ENCODE measurements at regions not wholly inside any gene's neighbourhood (a gene's known extent, or its start where the extent isn't known, plus 50 kb on each side); places are given as distances from the start of the nearest gene placed in this dataset.

DNA sequence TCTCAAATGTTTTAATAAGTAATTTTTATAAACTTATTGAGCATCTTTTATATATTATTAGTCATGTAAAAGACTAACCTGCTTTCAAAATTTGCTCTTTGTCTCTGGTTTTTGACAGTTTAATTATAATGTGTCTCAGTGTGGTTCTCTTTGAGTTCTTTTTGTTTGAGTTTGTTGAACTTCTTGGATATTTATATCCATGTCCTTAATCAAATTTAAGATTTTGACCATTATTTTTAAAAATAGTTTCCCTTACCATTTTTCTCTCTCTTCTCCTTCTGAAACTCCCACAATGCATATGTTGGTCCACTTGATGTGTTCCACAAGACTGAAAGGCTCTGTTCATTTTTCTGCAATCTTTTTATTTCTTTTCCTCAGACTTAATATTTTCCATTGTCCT is 366.1 kb upstream of the GOLIM4 start:
- Histone ChIP-seq H3K27me3 (no peaks in the 10 kb centered on the region), H3K27ac (no peak overlapping the region), H3K4me1 (no peaks in the 10 kb centered on the region), H3K36me3 (ENCODE audit: low read depth, missing control alignments) (no peaks in the 10 kb centered on the region), H3K4me3 (no peak overlapping the region), H3K9me3 (no peaks in the 10 kb centered on the region)
- intact Hi-C loops (cut with DNase I; ENCODE audit: low total_unique reads) = no loop called here
- TF ChIP-seq, protein P1, sequence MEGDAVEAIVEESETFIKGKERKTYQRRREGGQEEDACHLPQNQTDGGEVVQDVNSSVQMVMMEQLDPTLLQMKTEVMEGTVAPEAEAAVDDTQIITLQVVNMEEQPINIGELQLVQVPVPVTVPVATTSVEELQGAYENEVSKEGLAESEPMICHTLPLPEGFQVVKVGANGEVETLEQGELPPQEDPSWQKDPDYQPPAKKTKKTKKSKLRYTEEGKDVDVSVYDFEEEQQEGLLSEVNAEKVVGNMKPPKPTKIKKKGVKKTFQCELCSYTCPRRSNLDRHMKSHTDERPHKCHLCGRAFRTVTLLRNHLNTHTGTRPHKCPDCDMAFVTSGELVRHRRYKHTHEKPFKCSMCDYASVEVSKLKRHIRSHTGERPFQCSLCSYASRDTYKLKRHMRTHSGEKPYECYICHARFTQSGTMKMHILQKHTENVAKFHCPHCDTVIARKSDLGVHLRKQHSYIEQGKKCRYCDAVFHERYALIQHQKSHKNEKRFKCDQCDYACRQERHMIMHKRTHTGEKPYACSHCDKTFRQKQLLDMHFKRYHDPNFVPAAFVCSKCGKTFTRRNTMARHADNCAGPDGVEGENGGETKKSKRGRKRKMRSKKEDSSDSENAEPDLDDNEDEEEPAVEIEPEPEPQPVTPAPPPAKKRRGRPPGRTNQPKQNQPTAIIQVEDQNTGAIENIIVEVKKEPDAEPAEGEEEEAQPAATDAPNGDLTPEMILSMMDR (IDR thresholded peaks at IDR 0.05) = no peak
- no peak for TF ChIP-seq POLR2A (IDR thresholded peaks at IDR 0.05)
- no peak for DNase-seq

DNA sequence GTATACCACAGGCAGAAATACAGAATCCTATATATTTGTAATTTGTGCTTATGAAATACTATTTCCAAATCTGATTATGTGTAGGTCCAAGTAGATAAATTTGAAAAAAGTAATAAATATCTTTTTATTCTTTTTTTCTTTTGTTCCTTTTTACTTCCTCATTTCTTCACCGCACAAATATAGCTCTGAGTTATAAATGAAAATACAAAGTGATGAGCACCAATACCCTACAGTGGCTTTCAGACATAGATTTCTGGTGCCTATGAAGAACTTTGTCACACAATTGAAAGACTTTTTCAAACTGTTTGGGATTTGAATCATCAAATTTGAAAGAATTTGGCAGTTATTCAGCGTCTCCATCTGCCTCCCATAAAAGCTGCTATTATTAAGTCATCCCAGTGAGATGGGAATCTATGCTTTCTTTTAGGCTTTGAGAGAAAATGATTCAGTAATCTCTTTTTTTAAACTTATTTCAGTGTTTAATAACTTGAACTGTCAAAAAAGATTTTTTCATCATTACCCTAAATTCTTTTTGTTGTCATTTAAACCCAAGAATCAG is 363.6 kb upstream of the GOLIM4 start:
- no peak overlapping the region for H3K27ac ChIP-seq
- H3K4me1 ChIP-seq = no peaks in the 10 kb centered on the region
- TF ChIP-seq, protein P1 (IDR thresholded peaks at IDR 0.05) = no peak
- TF ChIP-seq POLR2A (IDR thresholded peaks at IDR 0.05) = no peak
- H3K9me3 ChIP-seq = no peaks in the 10 kb centered on the region
- intact Hi-C loops (cut with DNase I; ENCODE audit: low total_unique reads) = no loop called here
- H3K4me3 ChIP-seq = no peak overlapping the region
- no peaks in the 10 kb centered on the region for H3K36me3 ChIP-seq (ENCODE audit: low read depth, missing control alignments)
- no peaks in the 10 kb centered on the region for H3K27me3 ChIP-seq
- DNase-seq = no peak
- WGBS, 2 donors = 75 to 80% methylated on average over 2 of the region's 2 CpGs

DNA sequence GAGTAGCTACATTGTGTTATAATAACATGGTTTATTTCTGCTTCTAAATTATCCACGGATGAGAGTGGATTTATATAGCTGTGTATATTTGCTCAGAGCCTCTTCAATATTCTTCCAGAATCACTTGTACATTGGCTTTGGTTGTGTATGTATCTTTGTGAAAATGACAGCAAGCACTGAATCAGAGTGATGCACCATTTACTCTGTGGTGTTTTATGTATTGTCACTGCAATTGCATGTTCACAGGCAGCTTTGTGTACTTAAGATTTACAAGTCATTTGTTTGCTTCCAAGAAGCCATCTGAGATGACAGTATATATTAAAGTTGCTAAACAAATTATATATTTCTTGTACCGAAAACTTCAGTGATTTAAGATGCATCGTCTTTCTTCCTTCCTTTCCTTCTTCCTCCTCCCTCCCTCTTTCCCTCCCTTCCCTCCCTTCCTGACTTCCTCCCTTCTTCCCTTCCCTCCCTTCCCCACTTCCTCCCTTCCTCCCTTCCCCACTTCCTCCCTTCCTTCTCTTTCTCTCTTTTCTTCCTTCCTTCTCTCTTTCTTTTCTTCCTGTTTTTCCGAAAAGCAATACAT is 362.3 kb upstream of the GOLIM4 start:
- Histone ChIP-seq H3K27ac (no peak overlapping the region), H3K36me3 (ENCODE audit: low read depth, missing control alignments) (no peaks in the 10 kb centered on the region), H3K9me3 (no peaks in the 10 kb centered on the region), H3K4me1 (no peaks in the 10 kb centered on the region), H3K4me3 (no peak overlapping the region), H3K27me3 (no peaks in the 10 kb centered on the region)
- DNase-seq = no peak
- TF ChIP-seq, protein P1 (IDR thresholded peaks at IDR 0.05) = no peak
- TF ChIP-seq POLR2A (IDR thresholded peaks at IDR 0.05) = no peak
- WGBS, 2 donors = 76 to 81% methylated on average over 4 of the region's 4 CpGs
- intact Hi-C loops (cut with DNase I; ENCODE audit: low total_unique reads) = no loop called here

DNA sequence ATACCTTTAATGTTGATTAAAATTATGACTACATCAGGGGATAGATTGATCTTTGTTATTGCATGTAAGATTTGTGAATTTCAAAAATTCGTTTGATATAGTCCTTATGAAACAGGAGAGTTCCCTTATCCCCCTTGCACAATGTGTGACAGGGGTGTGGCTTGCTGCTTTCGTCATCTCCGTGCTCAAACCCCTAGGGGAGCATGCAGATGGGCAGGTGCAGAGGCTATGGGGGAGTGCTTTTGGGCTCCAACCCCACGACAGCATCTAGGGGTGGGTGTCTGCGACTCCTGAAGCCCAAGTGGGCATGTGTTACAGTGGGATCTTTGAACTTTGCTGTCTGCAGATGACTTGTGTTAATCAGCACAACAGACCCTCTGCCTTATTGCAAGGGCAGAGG is 360.1 kb upstream of the GOLIM4 start:
- H3K4me3 ChIP-seq = no peak overlapping the region
- no peak for DNase-seq
- H3K27ac ChIP-seq = no peak overlapping the region
- no peaks in the 10 kb centered on the region for H3K9me3 ChIP-seq
- 77 to 78% methylated on average over 5 of the region's 5 CpGs for WGBS, 2 donors
- TF ChIP-seq, protein P1 (IDR thresholded peaks at IDR 0.05) = no peak
- TF ChIP-seq POLR2A (IDR thresholded peaks at IDR 0.05) = no peak
- H3K27me3 ChIP-seq = no peaks in the 10 kb centered on the region
- H3K36me3 ChIP-seq (ENCODE audit: low read depth, missing control alignments) = no peaks in the 10 kb centered on the region
- intact Hi-C loops (cut with DNase I; ENCODE audit: low total_unique reads) = no loop called here
- no peaks in the 10 kb centered on the region for H3K4me1 ChIP-seq

DNA sequence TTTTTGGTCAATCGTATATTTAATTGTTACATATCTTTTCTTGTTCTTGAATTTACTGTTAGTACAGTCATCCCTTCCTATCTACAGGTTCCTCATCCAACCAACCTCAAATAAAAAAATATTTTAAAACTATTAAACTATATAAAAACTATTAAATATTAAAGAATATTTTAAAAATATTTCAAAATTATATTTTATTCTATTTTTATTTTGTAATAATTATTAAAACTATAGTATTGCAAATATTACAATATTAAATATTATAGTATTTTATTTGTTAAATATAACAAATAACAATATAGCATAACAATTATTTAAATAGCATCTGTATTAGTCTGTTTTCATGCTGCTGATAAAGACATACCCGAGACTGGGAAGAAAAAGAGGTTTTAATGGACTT is 357.9 kb upstream of the GOLIM4 start:
- H3K9me3 ChIP-seq = no peaks in the 10 kb centered on the region
- TF ChIP-seq, protein P1 (IDR thresholded peaks at IDR 0.05) = no peak
- no peak for TF ChIP-seq POLR2A (IDR thresholded peaks at IDR 0.05)
- intact Hi-C loops (cut with DNase I; ENCODE audit: low total_unique reads) = no loop called here
- no peaks in the 10 kb centered on the region for H3K27me3 ChIP-seq
- H3K4me1 ChIP-seq = no peaks in the 10 kb centered on the region
- H3K27ac ChIP-seq = no peak overlapping the region
- no peaks in the 10 kb centered on the region for H3K36me3 ChIP-seq (ENCODE audit: low read depth, missing control alignments)
- WGBS, 2 donors = 84 to 96% methylated on average over 2 of the region's 2 CpGs
- no peak overlapping the region for H3K4me3 ChIP-seq
- DNase-seq = no peak

All from testis (tissue), 2 donors.